NCI-H146 treated with DMSO at 0.1 percent for 48 hours (cell line): ENCODE measurements at regions not wholly inside any gene's neighbourhood (a gene's known extent, or its start where the extent isn't known, plus 50 kb on each side); places are given as distances from the start of the nearest gene placed in this dataset.
"Not testable (repeated sequence)": the region's sequence is repeated elsewhere in the genome, so short reads cannot be mapped to it uniquely, and the experiment has no call there.

Source experiments
- DNase-seq: peaks from one replicate; lab custom pipeline; 2025; ENCODE audit not compliant: unreplicated experiment; lab: John Stamatoyannopoulos, UW

DNA sequence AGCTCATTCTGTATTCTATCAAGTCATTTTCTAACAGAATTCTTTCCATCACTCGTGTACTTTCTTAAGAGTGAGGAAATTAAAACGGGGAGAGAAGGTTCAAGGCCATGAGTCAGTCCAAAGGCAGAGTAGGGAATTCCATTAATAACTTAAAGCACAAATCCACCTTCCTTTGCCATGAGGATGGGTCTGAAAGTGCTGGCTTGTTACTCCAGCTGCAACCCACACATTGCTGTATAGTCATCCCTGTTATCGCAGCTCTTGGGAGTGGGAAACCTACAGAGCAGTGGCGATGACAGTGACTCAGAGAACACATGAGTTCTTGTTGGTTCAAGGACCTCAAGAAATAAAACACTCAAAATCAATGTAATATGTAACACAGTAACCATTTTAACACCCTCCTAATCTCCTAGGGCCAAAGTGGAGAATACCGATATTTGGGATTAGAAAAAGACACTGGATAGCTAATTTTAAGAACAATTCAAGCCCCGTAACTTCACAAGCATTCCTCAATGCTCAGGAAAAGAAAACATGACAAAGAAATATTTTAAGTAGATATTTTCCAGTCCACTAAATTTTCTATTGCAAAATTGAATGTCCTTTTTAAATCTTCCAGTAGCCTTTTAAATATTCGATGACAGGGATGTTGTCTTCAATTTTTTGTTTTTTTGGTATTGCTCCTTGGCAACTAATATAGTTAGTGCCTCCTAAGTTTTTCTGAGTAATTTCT is 179.9 kb upstream of the THBS1 start:
- no peak for DNase-seq

- peak; percentile 0 for DNase-seq
Measured at GRCh38 chr15:39403640-39404117, 177.2 kb upstream of the THBS1 start.

GRCh38 chr15:39404767-39405181 is 176.1 kb upstream of the THBS1 start:
- no peak for DNase-seq

GRCh38 chr15:39406485-39406884 is 174.4 kb upstream of the THBS1 start:
- DNase-seq: no peak

GRCh38 chr15:39407116-39407515 is 173.8 kb upstream of the THBS1 start:
- DNase-seq: no peak

- DNase-seq: no peak
Measured at GRCh38 chr15:39409876-39410530, 170.9 kb upstream of the THBS1 start.

GRCh38 chr15:39411102-39411989 is 169.5 kb upstream of the THBS1 start:
- DNase-seq: no peak

DNA sequence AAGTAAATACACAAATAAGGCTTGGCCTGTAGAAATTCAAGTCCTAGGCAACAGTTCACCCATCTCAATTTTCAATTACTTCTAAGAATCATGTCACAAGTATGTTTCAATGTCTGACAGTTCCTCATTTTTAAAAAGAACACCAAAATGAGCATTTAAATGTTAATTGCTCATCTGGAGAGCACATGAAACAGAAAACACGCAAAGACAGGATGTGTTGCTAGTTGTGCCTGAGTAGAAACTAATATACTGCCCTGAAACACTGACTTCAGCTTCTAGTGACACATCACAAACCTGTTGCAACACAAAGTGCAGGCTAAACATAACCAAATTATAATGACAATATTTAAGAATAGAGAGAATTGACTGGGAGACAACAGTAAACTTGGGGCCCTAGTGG is 167.3 kb upstream of the THBS1 start:
- no peak for DNase-seq

DNA sequence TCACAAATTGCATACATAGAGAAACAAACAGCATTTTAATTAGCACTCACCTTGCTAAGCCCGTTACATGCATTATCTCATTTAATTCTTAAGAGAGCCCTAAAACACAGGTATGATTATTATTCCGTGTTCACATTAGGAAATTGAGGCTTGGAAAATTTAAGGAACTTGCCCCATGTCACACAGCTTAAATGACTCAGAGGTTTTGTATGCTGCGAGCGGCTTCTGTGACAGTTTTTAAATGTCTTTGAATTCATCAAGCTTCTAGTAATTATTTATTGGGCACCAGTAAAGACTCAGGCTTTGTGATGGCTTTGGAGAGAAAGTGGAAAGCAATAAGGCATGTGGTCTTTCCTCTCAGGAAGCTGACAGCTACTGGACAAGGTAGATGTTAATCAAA is 166.7 kb upstream of the THBS1 start:
- DNase-seq: no peak

DNA sequence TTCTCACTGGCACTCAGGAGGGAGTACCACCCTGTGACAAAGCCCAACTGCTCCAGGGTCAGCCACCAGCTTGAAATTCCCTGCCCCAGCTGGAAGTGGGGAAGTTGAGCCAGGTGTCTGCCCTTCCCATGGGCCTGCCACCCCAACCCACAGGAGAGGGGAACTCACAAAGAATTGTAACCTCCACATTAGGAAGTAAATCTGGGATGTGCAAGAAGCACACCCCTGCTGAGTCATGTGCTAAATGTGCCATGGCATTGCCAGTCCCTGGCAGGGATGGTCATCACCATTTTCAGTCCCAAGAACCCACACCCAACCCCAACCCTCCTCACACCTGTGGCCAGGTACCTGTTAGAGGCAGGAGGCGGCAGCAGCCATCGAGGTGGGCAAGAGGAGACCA is 165.2 kb upstream of the THBS1 start:
- no peak for DNase-seq

DNA sequence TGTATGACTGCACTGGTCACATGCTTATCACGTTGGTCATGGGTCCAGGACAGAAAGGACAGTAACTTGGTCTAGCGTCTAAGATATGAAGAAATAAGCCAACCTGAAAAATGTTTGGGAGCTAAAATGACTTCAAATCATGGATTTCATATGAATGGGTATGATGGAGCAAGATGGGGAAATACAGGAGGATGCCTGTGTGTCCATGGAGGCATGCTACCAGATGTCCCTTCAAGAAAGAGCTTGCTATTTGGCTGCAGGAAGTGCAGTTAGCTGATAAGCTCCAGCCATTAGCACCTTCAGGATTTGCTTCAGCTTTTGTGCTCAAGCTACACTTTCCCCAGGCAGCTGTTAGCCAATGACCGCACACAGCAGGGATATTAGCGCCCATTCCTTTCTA is 164.6 kb upstream of the THBS1 start:
- DNase-seq: no peak

GRCh38 chr15:39417366-39418134 is 163.3 kb upstream of the THBS1 start:
- DNase-seq: no peak

DNA sequence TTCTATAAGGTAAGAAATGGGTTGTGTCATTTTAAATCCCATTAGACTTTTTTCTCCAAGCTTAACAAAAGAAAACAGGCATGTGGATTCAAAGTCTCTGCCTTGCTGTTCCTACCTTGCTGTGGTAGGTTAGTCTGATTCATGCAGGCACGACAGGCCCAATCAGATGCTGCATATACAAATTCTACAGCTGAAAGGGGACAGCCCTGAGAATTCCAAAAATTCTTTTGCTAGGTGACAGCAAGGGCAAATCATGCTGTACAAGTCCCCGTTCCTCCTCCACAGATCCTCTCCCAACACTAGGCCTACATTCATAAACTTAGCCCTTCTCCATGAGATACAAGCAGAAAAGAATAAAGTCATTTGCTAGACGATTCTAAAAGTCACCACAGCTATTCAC is 161.2 kb upstream of the THBS1 start:
- DNase-seq: no peak

- DNase-seq: peak; percentile 1
Measured at GRCh38 chr15:39420123-39420852, 160.6 kb upstream of the THBS1 start.

DNA sequence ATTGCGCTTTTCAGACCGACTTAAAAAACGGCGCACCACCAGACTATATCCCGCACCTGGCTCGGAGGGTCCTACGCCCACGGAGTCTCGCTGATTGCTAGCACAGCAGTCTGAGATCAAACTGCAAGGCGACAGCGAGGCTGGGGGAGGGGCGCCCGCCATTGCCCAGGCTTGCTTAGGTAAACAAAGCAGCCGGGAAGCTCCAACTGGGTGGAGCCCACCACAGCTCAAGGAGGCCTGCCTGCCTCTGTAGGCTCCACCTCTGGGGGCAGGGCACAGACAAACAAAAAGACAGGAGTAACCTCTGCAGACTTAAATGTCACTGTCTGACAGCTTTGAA is 160.1 kb upstream of the THBS1 start:
- DNase-seq: not testable (repeated sequence)

DNA sequence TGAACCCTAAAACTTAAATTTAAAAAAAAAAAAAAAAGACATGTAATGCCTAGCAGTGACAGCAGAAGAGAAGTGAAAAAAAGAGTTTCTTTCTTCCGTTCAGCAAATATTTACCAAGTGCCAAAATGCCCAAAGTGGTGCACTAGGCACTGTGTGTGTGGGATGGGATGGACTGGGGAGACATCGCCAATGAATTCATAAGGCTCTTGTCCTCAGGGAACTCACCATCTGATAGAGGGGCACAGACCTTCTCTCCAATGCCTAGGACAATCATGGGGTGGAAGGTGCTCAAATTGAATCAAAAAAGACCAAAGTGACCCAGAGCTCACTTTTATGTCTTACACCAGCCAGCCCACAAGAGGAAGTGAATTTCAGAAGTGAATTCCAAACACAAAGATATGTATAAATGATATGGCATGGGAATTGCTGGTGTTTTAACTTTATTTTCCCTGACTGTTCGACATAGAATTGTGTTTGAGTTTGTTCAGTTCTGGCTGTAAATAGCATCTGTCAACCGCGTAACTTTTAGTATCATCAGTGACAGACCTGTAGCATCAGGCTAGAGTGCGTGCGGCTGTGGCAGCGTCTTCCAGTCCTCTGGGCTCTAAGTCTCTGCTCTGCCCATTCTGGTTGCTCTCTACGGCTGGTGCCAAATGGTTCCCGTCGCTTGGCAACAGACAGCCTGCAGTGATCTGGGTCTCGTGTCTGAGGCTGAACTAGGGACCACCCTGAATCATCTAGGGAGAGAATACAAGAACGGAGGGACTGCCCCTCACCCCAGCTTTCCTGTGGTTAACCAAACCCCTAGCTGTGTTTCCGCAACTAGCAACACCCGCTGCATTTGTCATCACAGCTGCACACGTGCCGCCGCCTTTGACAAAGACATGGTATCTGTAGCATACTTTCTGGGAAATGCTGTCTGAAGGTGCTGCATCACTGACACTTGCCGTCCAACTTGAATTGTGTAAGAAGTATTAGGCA is 154.0 kb upstream of the THBS1 start:
- DNase-seq: peak; percentile 9

DNA sequence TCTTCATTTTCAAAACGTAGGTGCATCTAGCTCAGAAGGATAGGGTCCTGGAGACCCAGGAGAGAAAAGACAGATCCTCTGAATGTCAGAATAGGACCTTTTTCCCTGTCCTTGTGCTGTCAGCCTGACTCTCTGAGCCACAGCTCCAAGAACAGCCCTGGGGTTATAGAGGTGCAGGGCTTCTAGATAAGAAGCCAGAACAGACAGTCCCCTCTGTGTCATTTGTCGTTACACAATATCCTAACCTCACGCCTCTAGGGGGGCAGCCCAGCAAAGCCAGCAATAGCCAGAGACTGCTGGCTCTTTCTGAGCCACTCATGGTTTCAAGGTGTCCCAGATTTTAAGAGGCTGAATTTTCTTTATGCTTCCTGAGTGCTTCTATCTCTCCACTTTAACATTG is 153.2 kb upstream of the THBS1 start:
- DNase-seq: no peak

DNA sequence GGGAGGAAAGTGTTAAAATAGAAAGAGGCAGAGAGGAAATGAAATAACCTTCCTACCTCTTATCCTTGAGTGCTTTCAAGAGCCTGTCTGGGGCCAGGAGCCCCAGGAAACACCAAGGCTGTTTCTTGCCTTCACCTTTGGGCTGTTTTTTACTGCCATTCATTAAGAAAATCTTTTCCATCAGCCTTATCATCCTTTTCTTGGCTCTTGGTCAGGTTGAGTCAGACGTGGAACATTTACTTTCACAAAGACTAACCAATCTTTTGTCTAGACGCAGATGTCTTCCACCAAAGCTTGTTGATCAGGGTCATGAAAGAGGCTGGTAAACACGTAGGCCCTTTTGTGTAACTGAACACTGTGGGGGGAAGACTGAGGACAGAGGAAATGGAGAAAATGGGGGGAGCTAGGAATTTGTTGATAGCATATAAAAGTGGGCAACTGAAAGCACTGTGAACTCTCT is 151.0 kb upstream of the THBS1 start:
- DNase-seq: no peak

GRCh38 chr15:39430389-39430788 is 150.5 kb upstream of the THBS1 start:
- peak; percentile 7 for DNase-seq
